ENCODE measurements at regions not wholly inside any gene's neighbourhood (a gene's known extent, or its start where the extent isn't known, plus 50 kb on each side); places are given as distances from the start of the nearest gene placed in this dataset.

- Histone ChIP-seq H3K27ac (ENCODE audit: low read depth in 2 of 2, low read length in 1 of 2) (no peak overlapping the region), H3K4me3 (ENCODE audit: low read depth in 2 of 2, low read length in 1 of 2) (no peak overlapping the region), H3K4me1 (ENCODE audit: control insufficient read depth in 1 of 2, insufficient read depth in 2 of 2, low read depth in 1 of 2, low read length in 1 of 2) (no peaks in the 10 kb centered on the region), H3K79me2 (ENCODE audit: insufficient read depth) (no peaks in the 10 kb centered on the region), H3F3A (replicated peaks; ENCODE audit: insufficient read depth) (no peaks in the 10 kb centered on the region), H3K9me3 (no peaks in the 10 kb centered on the region; the same call in 1 of the 2 replicates), H3K36me3 (replicated peaks in 1 of 2; ENCODE audit: control insufficient read depth in 1 of 2, insufficient read depth in 2 of 2, low read length in 1 of 2) (no peaks in the 10 kb centered on the region), H3K4me2 (no peak overlapping the region), H3K9me2 (no peaks in the 10 kb centered on the region), H2AFZ (ENCODE audit: low read depth) (no peak overlapping the region), H4K20me1 (ENCODE audit: insufficient read depth) (no peaks in the 10 kb centered on the region), H3K27me3 (ENCODE audit: insufficient read depth) (no peaks in the 10 kb centered on the region), H3K9ac (no peak overlapping the region)
- ChIA-PET POLR2A (no interaction called here), CTCF (interaction anchor here (1.0 kb wide), 1 partner anchor 14 kb away, joined by 3 read pairs; no protein-coding TSS in a partner anchor)
- 34% methylated on average over 4 of the region's 4 CpGs for WGBS (ENCODE audit: low lambda C conversion rate)
- DNase-seq: no peak
- no peak for TF ChIP-seq RFX5 (IDR thresholded peaks at IDR 0.05; ENCODE audit: low read length)
- TF ChIP-seq MXI1 (IDR thresholded peaks at IDR 0.05; ENCODE audit: low read depth, low read length): no peak
- no peak for TF ChIP-seq GATA2 (CRISPR knock-in tag; IDR thresholded peaks at IDR 0.05)
- TF ChIP-seq TAF1 (IDR thresholded peaks at IDR 0.05; ENCODE audit: borderline replicate concordance, low read depth, low read length): no peak
- TF ChIP-seq NFIC (IDR thresholded peaks at IDR 0.05; ENCODE audit: borderline replicate concordance): no peak
- no peak for TF ChIP-seq MAX (IDR thresholded peaks at IDR 0.05; ENCODE audit: low read depth)
- TF ChIP-seq FOXM1 (IDR thresholded peaks at IDR 0.05; ENCODE audit: low read depth): no peak
- TF ChIP-seq PBX3 (IDR thresholded peaks at IDR 0.05): no peak
- no peak for TF ChIP-seq FOSL2 (IDR thresholded peaks at IDR 0.05; ENCODE audit: borderline replicate concordance, low read depth)
- no peak for TF ChIP-seq RXRA (IDR thresholded peaks at IDR 0.05; ENCODE audit: borderline replicate concordance, low read depth)
- no peak for TF ChIP-seq GABPA (IDR thresholded peaks at IDR 0.05; ENCODE audit: low read depth)
- no peak for TF ChIP-seq ZBTB33 (IDR thresholded peaks at IDR 0.05; ENCODE audit: borderline replicate concordance, low read depth)
- TF ChIP-seq CTCF (IDR thresholded peaks at IDR 0.05): no peak
- TF ChIP-seq USF1 (IDR thresholded peaks at IDR 0.05; ENCODE audit: borderline replicate concordance, low read depth): no peak
- TF ChIP-seq MEF2A (IDR thresholded peaks at IDR 0.05; ENCODE audit: borderline replicate concordance, low read depth): no peak
- TF ChIP-seq JUND (IDR thresholded peaks at IDR 0.05): no peak
- no peak for TF ChIP-seq SIN3A (IDR thresholded peaks at IDR 0.05; ENCODE audit: borderline replicate concordance, low read depth, low read length)
- TF ChIP-seq IRF3 (IDR thresholded peaks at IDR 0.05; ENCODE audit: low read depth, low read length): no peak
- TF ChIP-seq RAD21 (IDR thresholded peaks at IDR 0.05; ENCODE audit: low read length): no peak
Measured at GRCh38 chr2:123640685-123641335, 384.3 kb upstream of the CNTNAP5 start.

Data from SK-N-SH (cell line).